NCI-H446 treated with DMSO at 0.1 percent for 48 hours (cell line): ENCODE measurements at regions not wholly inside any gene's neighbourhood (a gene's known extent, or its start where the extent isn't known, plus 50 kb on each side); places are given as distances from the start of the nearest gene placed in this dataset.
A peak's percentile ranks its signal among the peaks of the same experiment; 100 is the strongest.
"Not testable (repeated sequence)": the region's sequence is repeated elsewhere in the genome, so short reads cannot be mapped to it uniquely, and the experiment has no call there.

ENCODE experiments used
- DNase-seq: peaks from one replicate; lab custom pipeline; 2025; lab: John Stamatoyannopoulos, UW

GRCh38 chr5:85656050-85656449 is 961.7 kb upstream of the COX7C start:
- DNase-seq = no peak

GRCh38 chr5:85657328-85657727 is 960.4 kb upstream of the COX7C start:
- DNase-seq = not testable (repeated sequence)

GRCh38 chr5:85662969-85663707 is 954.6 kb upstream of the COX7C start:
- not testable (repeated sequence) for DNase-seq

- DNase-seq = no peak
Measured at GRCh38 chr5:85663708-85664031, 954.1 kb upstream of the COX7C start.

GRCh38 chr5:85670417-85670816 is 947.3 kb upstream of the COX7C start:
- no peak for DNase-seq

GRCh38 chr5:85671223-85671970 is 946.3 kb upstream of the COX7C start:
- DNase-seq = no peak

GRCh38 chr5:85681871-85682270 is 935.9 kb upstream of the COX7C start:
- no peak for DNase-seq

GRCh38 chr5:85684351-85684750 is 933.4 kb upstream of the COX7C start:
- no peak for DNase-seq

- DNase-seq = no peak
Measured at GRCh38 chr5:85703296-85703695, 914.4 kb upstream of the COX7C start.

- DNase-seq = no peak
Measured at GRCh38 chr5:85709728-85710127, 908.0 kb upstream of the COX7C start.

GRCh38 chr5:85716344-85717202 is 901.2 kb upstream of the COX7C start:
- DNase-seq = no peak

- DNase-seq = no peak
Measured at GRCh38 chr5:85717203-85717563, 900.6 kb upstream of the COX7C start.

- DNase-seq = no peak
Measured at GRCh38 chr5:85732185-85732584, 885.6 kb upstream of the COX7C start.

- DNase-seq = no peak
Measured at GRCh38 chr5:85741972-85742371, 875.8 kb upstream of the COX7C start.

GRCh38 chr5:85760519-85760918 is 857.2 kb upstream of the COX7C start:
- DNase-seq = no peak

- DNase-seq = no peak
Measured at GRCh38 chr5:85769347-85769746, 848.4 kb upstream of the COX7C start.

GRCh38 chr5:85784746-85785145 is 833.0 kb upstream of the COX7C start:
- DNase-seq = no peak

GRCh38 chr5:85813146-85813545 is 804.6 kb upstream of the COX7C start:
- DNase-seq = no peak

- no peak for DNase-seq
Measured at GRCh38 chr5:85814596-85814995, 803.1 kb upstream of the COX7C start.

- DNase-seq = peak; percentile 36
Measured at GRCh38 chr5:85823462-85824426, 794.0 kb upstream of the COX7C start.

GRCh38 chr5:85838781-85839180 is 779.0 kb upstream of the COX7C start:
- no peak for DNase-seq

GRCh38 chr5:85841653-85842052 is 776.1 kb upstream of the COX7C start:
- no peak for DNase-seq
